OCI-M2 (cell line): ENCODE measurements at regions not wholly inside any gene's neighbourhood (a gene's known extent, or its start where the extent isn't known, plus 50 kb on each side); places are given as distances from the start of the nearest gene placed in this dataset.
"Not testable (repeated sequence)": the region's sequence is repeated elsewhere in the genome, so short reads cannot be mapped to it uniquely, and the experiment has no call there.

Source experiments
- DNase-seq: peaks from one replicate; lab custom pipeline; 2025; ENCODE audit not compliant: unreplicated experiment; lab: John Stamatoyannopoulos, UW

- DNase-seq: no peak
Measured at GRCh38 chr5:120813551-120813950, 349.5 kb downstream of the PRR16 start.

- no peak for DNase-seq
Measured at GRCh38 chr5:120817044-120817985, 353.2 kb downstream of the PRR16 start.

GRCh38 chr5:120818128-120818527, 354.0 kb downstream of the PRR16 start:
- DNase-seq: no peak

GRCh38 chr5:120823328-120823727, 359.2 kb downstream of the PRR16 start:
- DNase-seq: no peak

GRCh38 chr5:120831646-120832045, 367.5 kb downstream of the PRR16 start:
- not testable (repeated sequence) for DNase-seq

GRCh38 chr5:120841830-120842229, 377.7 kb downstream of the PRR16 start:
- DNase-seq: no peak

- no peak for DNase-seq
Measured at GRCh38 chr5:120843390-120843980, 379.4 kb downstream of the PRR16 start.

- DNase-seq: no peak
Measured at GRCh38 chr5:120848883-120849282, 384.8 kb downstream of the PRR16 start.

GRCh38 chr5:120852222-120852860, 388.2 kb downstream of the PRR16 start:
- no peak for DNase-seq

GRCh38 chr5:120866997-120867396, 402.9 kb downstream of the PRR16 start:
- no peak for DNase-seq

GRCh38 chr5:120869831-120870230, 405.7 kb downstream of the PRR16 start:
- no peak for DNase-seq

GRCh38 chr5:120872297-120872696, 408.2 kb downstream of the PRR16 start:
- DNase-seq: no peak

GRCh38 chr5:120873083-120873482, 409.0 kb downstream of the PRR16 start:
- no peak for DNase-seq

- no peak for DNase-seq
Measured at GRCh38 chr5:120874081-120874862, 410.2 kb downstream of the PRR16 start.

- DNase-seq: no peak
Measured at GRCh38 chr5:120882038-120882775, 418.1 kb downstream of the PRR16 start.

- no peak for DNase-seq
Measured at GRCh38 chr5:120886351-120886860, 422.3 kb downstream of the PRR16 start.

- DNase-seq: no peak
Measured at GRCh38 chr5:120895660-120896059, 431.6 kb downstream of the PRR16 start.

- no peak for DNase-seq
Measured at GRCh38 chr5:120901199-120901598, 437.1 kb downstream of the PRR16 start.

GRCh38 chr5:120907953-120908352, 443.9 kb downstream of the PRR16 start:
- DNase-seq: no peak

GRCh38 chr5:120910629-120911028, 446.5 kb downstream of the PRR16 start:
- no peak for DNase-seq
